Thyroid gland (tissue), 4 donors: ENCODE measurements at regions not wholly inside any gene's neighbourhood (a gene's known extent, or its start where the extent isn't known, plus 50 kb on each side); places are given as distances from the start of the nearest gene placed in this dataset.

Experiments
- CTCF ChIP-seq, 6 experiments: fragments of 200-600 bp in 3 of 6; fragments of 450-650 bp in 3 of 6; sonication (generic) in 3 of 6; IDR thresholded peaks; one replicate each; pipeline ENCODE4 v1.5.1; 2016 to 2019; ENCODE audit warnings: antibody characterized with exemption in 6 of 6, mild to moderate bottlenecking in 2 of 6, inconsistent platforms in 1 of 6, moderate library complexity in 1 of 6
- POLR2A ChIP-seq, 2 donors: fragments of 450-650 bp; IDR thresholded peaks; one replicate each; pipeline ENCODE4 v1.6.1; 2017; ENCODE audit warnings: antibody characterized with exemption in 2 of 2, mild to moderate bottlenecking in 2 of 2, moderate library complexity in 1 of 2

GRCh38 chr2:217267758-217268157 is 407.9 kb upstream of the TNP1 start:
- no peak for TF ChIP-seq CTCF (IDR thresholded peaks at IDR 0.05)
- TF ChIP-seq POLR2A (IDR thresholded peaks at IDR 0.05): no peak
